22Rv1 (cell line): ENCODE measurements at regions not wholly inside any gene's neighbourhood (a gene's known extent, or its start where the extent isn't known, plus 50 kb on each side); places are given as distances from the start of the nearest gene placed in this dataset.

Experiments used
- H3K27ac ChIP-seq: fragments of 450-650 bp; 2 replicates; pipeline ENCODE4 v1.5.1; 2017
- CTCF ChIP-seq: fragments of 450-650 bp; IDR thresholded peaks from 2 replicates; pipeline ENCODE4 v1.5.1; 2017; ENCODE audit warnings: mild to moderate bottlenecking
- ZFX ChIP-seq: fragments of 450-650 bp; IDR thresholded peaks from 2 replicates; pipeline ENCODE4 v1.6.1; 2017; ENCODE audit warnings: antibody characterized with exemption, borderline replicate concordance

- TF ChIP-seq ZFX (no peak), CTCF (no peak)
- H3K27ac ChIP-seq, result no peak overlapping the region
Observed at GRCh38 chr15:29170521-29170920, 99.1 kb downstream of the NSMCE3 start.
